SK-N-SH treated with all-trans-retinoic acid at 6 μM for 48 hours (cell line): ENCODE measurements at regions not wholly inside any gene's neighbourhood (a gene's known extent, or its start where the extent isn't known, plus 50 kb on each side); places are given as distances from the start of the nearest gene placed in this dataset.

Experiments
- ARNTL ChIP-seq: fragments of 450-650 bp; formaldehyde crosslinking; IDR thresholded peaks from 2 replicates; pipeline ENCODE4 v1.5.0; 2020; ENCODE audit warnings: low read depth, mild to moderate bottlenecking, moderate library complexity, borderline replicate concordance
- CSRNP3 ChIP-seq: fragments of 250-450 bp; sonication (Bioruptor Pico); IDR thresholded peaks from 2 replicates; pipeline ENCODE4 v1.5.1; 2021; ENCODE audit warnings: mild to moderate bottlenecking, moderate library complexity
- PATZ1 ChIP-seq: fragments of 250-450 bp; sonication (Bioruptor Pico); IDR thresholded peaks from 2 replicates; pipeline ENCODE4 v1.8.0; 2020; ENCODE audit warnings: mild to moderate bottlenecking, moderate library complexity, borderline replicate concordance
- ZFP3 ChIP-seq: fragments of 250-450 bp; sonication (Bioruptor Pico); IDR thresholded peaks from 2 replicates; pipeline ENCODE4 v1.5.0; 2020; ENCODE audit warnings: mild to moderate bottlenecking, moderate library complexity
- ZNF8 ChIP-seq: fragments of 450-650 bp; formaldehyde crosslinking; IDR thresholded peaks from 2 replicates; pipeline ENCODE4 v1.5.0; 2020; ENCODE audit warnings: mild to moderate bottlenecking, moderate library complexity

- TF ChIP-seq CSRNP3: no peak
- TF ChIP-seq ZNF8 (CRISPR knock-in tag): no peak
- no peak for TF ChIP-seq ARNTL (CRISPR knock-in tag)
- TF ChIP-seq ZFP3 (CRISPR knock-in tag): no peak
- no peak for TF ChIP-seq PATZ1
Measured at GRCh38 chr6:10071631-10072220, 343.1 kb downstream of the TFAP2A start.
